ENCODE measurements at regions not wholly inside any gene's neighbourhood (a gene's known extent, or its start where the extent isn't known, plus 50 kb on each side); places are given as distances from the start of the nearest gene placed in this dataset.

- Histone ChIP-seq H3K79me2 (ENCODE audit: control insufficient read depth, insufficient read depth, low read length) (no peaks in the 10 kb centered on the region), H4K20me1 (ENCODE audit: control insufficient read depth, insufficient read depth) (no peaks in the 10 kb centered on the region), H3K4me3 (no peak overlapping the region), H3K27ac (ENCODE audit: control insufficient read depth, insufficient read depth) (no peak overlapping the region), H3K9ac (ENCODE audit: control insufficient read depth, insufficient read depth, low read length) (no peak overlapping the region), H3K4me2 (ENCODE audit: control insufficient read depth, insufficient read depth) (no peak overlapping the region), H3K9me3 (replicated peaks; ENCODE audit: control insufficient read depth, insufficient read depth, low read length) (peaks cover 14% of the 10 kb centered on the region), H3K36me3 (ENCODE audit: control insufficient read depth in 2 of 2, insufficient read depth in 2 of 2, low read length in 1 of 2) (no peaks in the 10 kb centered on the region), H3K4me1 (ENCODE audit: control insufficient read depth, insufficient read depth, low read length) (no peaks in the 10 kb centered on the region), H2AFZ (ENCODE audit: control insufficient read depth, low read depth, low read length) (no peak overlapping the region), H3K27me3 (replicated peaks in 1 of 2; ENCODE audit: control insufficient read depth in 2 of 2, insufficient read depth in 2 of 2, low read length in 1 of 2) (no peaks in the 10 kb centered on the region)
- ChIA-PET SMC1A (ENCODE audit: uncharacterized antibody, unreplicated experiment) (no interaction called here), CTCF (interaction anchor here (0.6 kb wide), 1 partner anchor 56 kb away, joined by 3 read pairs; no protein-coding TSS in a partner anchor), POLR2A (no interaction called here), RAD21 (ENCODE audit: unreplicated experiment) (no interaction called here)
- no TSS peak for BruUV-seq (replicated peaks)
- 86% methylated on average over 2 of the region's 2 CpGs for WGBS (ENCODE audit: insufficient coverage, insufficient replicate concordance, low lambda C conversion rate, missing lambda C conversion rate)
- in situ Hi-C loops (cut with MboI) (no loop called here), intact Hi-C loops (cut with micrococcal nuclease; ENCODE audit: unreplicated experiment) (no loop called here)
- FAIRE-seq, result no peak
- peak; percentile 100 for TF ChIP-seq CBX5 (IDR thresholded peaks at IDR 0.05; ENCODE audit: low read depth)
- TF ChIP-seq BCLAF1 (IDR thresholded peaks at IDR 0.05), result no peak
- TF ChIP-seq SIN3A (IDR thresholded peaks at IDR 0.05; ENCODE audit: low read depth, low read length), result no peak
- TF ChIP-seq FOS (IDR thresholded peaks at IDR 0.05; ENCODE audit: borderline replicate concordance, extremely low read depth, insufficient read length), result no peak
- no peak for ATAC-seq
- no peak for DNase-seq (ENCODE audit: low read depth, low spot score)
Observed at GRCh38 chr14:89598548-89599186, 181.6 kb upstream of the FOXN3 start.

- Histone ChIP-seq H3K9me3 (replicated peaks; ENCODE audit: control insufficient read depth, insufficient read depth, low read length) (peaks cover 5% of the 10 kb centered on the region; the same call in 2 of the 3 replicates), H3K79me2 (ENCODE audit: control insufficient read depth, insufficient read depth, low read length) (no peaks in the 10 kb centered on the region), H3K4me1 (ENCODE audit: control insufficient read depth, insufficient read depth, low read length) (peaks cover 12% of the 10 kb centered on the region), H3K27ac (ENCODE audit: control insufficient read depth, insufficient read depth) (no peak overlapping the region), H2AFZ (ENCODE audit: control insufficient read depth, low read depth, low read length) (no peak overlapping the region), H4K20me1 (ENCODE audit: control insufficient read depth, insufficient read depth) (no peaks in the 10 kb centered on the region), H3K27me3 (replicated peaks in 1 of 2; ENCODE audit: control insufficient read depth in 2 of 2, insufficient read depth in 2 of 2, low read length in 1 of 2) (no peaks in the 10 kb centered on the region), H3K4me3 (no peak overlapping the region), H3K9ac (ENCODE audit: control insufficient read depth, insufficient read depth, low read length) (no peak overlapping the region), H3K4me2 (ENCODE audit: control insufficient read depth, insufficient read depth) (no peak overlapping the region), H3K36me3 (ENCODE audit: control insufficient read depth in 2 of 2, insufficient read depth in 2 of 2, low read length in 1 of 2) (no peaks in the 10 kb centered on the region)
- SMC1A ChIA-PET (ENCODE audit: uncharacterized antibody, unreplicated experiment), result no interaction called here
- RAD21 ChIA-PET (ENCODE audit: unreplicated experiment), result no interaction called here
- FAIRE-seq (no peak), ATAC-seq (no peak), DNase-seq (ENCODE audit: low read depth, low spot score) (no peak)
- POLR2A ChIA-PET, result no interaction called here
- no TSS peak for BruUV-seq (replicated peaks)
- in situ Hi-C loops (cut with MboI), result no loop called here
- intact Hi-C loops (cut with micrococcal nuclease; ENCODE audit: unreplicated experiment), result no loop called here
- CTCF ChIA-PET, result no interaction called here
- no peak for TF ChIP-seq NFYA (IDR thresholded peaks at IDR 0.05; ENCODE audit: borderline replicate concordance, low read depth, low read length)
- TF ChIP-seq SP1 (IDR thresholded peaks at IDR 0.05; ENCODE audit: low read depth, low read length), result no peak
- TF ChIP-seq FOS (IDR thresholded peaks at IDR 0.05; ENCODE audit: borderline replicate concordance, extremely low read depth, insufficient read length), result no peak
- TF ChIP-seq ZBTB40 (IDR thresholded peaks at IDR 0.05; ENCODE audit: borderline replicate concordance), result no peak
- no peak for TF ChIP-seq NR2F1 (conservative IDR thresholded peaks at IDR 0.05)
- TF ChIP-seq SMC3 (IDR thresholded peaks at IDR 0.05; ENCODE audit: borderline replicate concordance, low read length), result no peak
Observed at GRCh38 chr14:89592961-89593360, 175.9 kb upstream of the FOXN3 start.

Data from GM12878 (cell line).